HG03095 (cell line): ENCODE measurements at regions not wholly inside any gene's neighbourhood (a gene's known extent, or its start where the extent isn't known, plus 50 kb on each side); places are given as distances from the start of the nearest gene placed in this dataset.
A peak's percentile ranks its signal among the peaks of the same experiment; 100 is the strongest.

Source experiments
- ATAC-seq: cut with Tn5 transposase; IDR thresholded peaks from one replicate; pipeline ENCODE4 v1.9.1; 2021; ENCODE audit warnings: moderate library complexity; ENCODE audit not compliant: unreplicated experiment

- peak; percentile 60 for ATAC-seq
These were observed 55.8 kb upstream of the BCOR start for GRCh38 chrX:40153345-40154249.

GRCh38 chrX:40152741-40153344, 55.1 kb upstream of the BCOR start:
- no peak for ATAC-seq

- ATAC-seq, result no peak
These were observed 54.5 kb upstream of the BCOR start for GRCh38 chrX:40152173-40152711.

- ATAC-seq, result no peak
These were observed 53.7 kb upstream of the BCOR start for GRCh38 chrX:40151211-40152172.

GRCh38 chrX:40150503-40150902, 52.7 kb upstream of the BCOR start:
- no peak for ATAC-seq

- no peak for ATAC-seq
These were observed 51.8 kb upstream of the BCOR start for GRCh38 chrX:40149286-40150175.

GRCh38 chrX:40148385-40149285, 50.9 kb upstream of the BCOR start:
- ATAC-seq, result no peak

- no peak for ATAC-seq
These were observed 50.2 kb upstream of the BCOR start for GRCh38 chrX:40147971-40148370.
